SK-N-SH (cell line): ENCODE measurements at regions not wholly inside any gene's neighbourhood (a gene's known extent, or its start where the extent isn't known, plus 50 kb on each side); places are given as distances from the start of the nearest gene placed in this dataset.

ENCODE experiments used
- NRF1 ChIP-seq: IDR thresholded peaks from 2 replicates; pipeline ENCODE4 v1.6.1; 2012; ENCODE audit warnings: low read depth, mild to moderate bottlenecking, low read length
- RAD21 ChIP-seq: IDR thresholded peaks from 2 replicates; pipeline ENCODE4 v1.6.1; 2012; ENCODE audit warnings: mild to moderate bottlenecking, low read length
- SMC3 ChIP-seq: IDR thresholded peaks from 2 replicates; pipeline ENCODE4 v1.6.1; 2012; ENCODE audit warnings: low read depth, low read length, improper control_type of control experiment

DNA sequence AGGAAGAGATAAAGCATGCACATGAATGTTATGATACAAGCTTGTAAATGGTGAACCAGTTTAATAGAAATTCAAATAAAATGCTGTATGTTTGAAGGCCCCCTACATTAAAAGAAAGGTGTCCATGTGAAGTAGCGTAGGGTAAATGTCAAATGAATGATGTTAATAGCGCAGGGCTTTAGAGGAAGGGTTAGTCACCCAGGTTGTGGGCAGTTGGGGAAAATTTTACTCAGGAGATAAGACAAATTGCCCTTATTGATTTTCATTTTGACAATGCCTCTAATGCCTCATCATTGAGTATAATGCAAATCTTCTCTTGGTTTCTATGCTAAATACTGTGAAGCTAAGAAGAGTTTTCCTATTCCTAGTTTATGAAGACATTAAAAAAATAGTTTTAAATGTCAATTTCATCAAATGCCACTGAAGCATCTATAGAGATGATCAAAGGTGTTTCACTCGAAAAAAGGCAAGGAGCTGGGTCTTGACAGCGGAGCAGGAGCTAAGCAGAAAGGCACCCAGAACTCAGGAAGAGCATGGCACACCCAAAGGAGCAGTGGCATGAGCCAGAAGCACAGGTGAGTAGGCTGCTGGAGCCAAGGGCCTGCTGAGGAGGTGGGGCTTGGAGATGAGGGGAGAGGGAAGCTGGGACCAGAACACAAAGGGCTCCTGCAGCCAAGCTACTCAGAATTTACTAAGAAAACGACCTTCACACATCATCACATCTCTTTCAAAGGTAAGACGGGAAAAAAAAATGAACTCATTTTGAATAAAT is 129.3 kb upstream of the ACKR3 start:
- TF ChIP-seq SMC3 = no peak
- TF ChIP-seq NRF1 = no peak
- TF ChIP-seq RAD21 = no peak
